Sigmoid colon (tissue), 4 donors: ENCODE measurements at regions not wholly inside any gene's neighbourhood (a gene's known extent, or its start where the extent isn't known, plus 50 kb on each side); places are given as distances from the start of the nearest gene placed in this dataset.
"Not testable (repeated sequence)": the region's sequence is repeated elsewhere in the genome, so short reads cannot be mapped to it uniquely, and the experiment has no call there.

Experiments
- EP300 ChIP-seq, 4 donors: sonication (generic); formaldehyde crosslinking; IDR thresholded peaks; one replicate each; pipeline ENCODE4 v1.6.1; 2017; ENCODE audit warnings: antibody characterized with exemption in 4 of 4
- POLR2A ChIP-seq, 2 donors: fragments of 450-650 bp; IDR thresholded peaks; one replicate each; pipeline ENCODE4 v1.6.1; 2016; ENCODE audit warnings: antibody characterized with exemption in 2 of 2, mild to moderate bottlenecking in 2 of 2, moderate library complexity in 2 of 2

DNA sequence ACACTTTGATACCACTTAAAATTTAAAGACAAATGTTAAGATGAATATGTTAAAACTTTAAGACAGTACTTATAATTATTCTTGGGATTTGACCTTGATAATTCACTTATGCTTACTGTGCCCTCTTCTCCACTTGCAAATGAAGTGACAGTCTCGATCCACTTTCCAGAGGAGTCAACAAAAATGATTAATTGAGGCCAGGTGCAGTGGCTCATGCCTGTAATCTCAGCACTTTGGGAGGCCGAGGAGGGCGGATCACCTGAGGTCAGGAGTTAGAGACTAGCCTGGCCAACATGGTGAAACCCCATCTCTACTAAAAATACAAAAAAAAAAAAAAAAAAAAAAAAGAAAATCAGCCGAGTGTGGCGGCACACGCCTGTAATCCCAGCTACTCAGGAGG lies 52.6 kb upstream of the ZPLD1 start:
- not testable (repeated sequence) for TF ChIP-seq EP300, POLR2A (IDR thresholded peaks at IDR 0.05)
